Activated naive CD8-positive, alpha-beta T cell (primary cell): ENCODE measurements at regions not wholly inside any gene's neighbourhood (a gene's known extent, or its start where the extent isn't known, plus 50 kb on each side); places are given as distances from the start of the nearest gene placed in this dataset.
"Not testable (repeated sequence)": the region's sequence is repeated elsewhere in the genome, so short reads cannot be mapped to it uniquely, and the experiment has no call there.

Experiments
- H3K27ac Mint-ChIP-seq: one replicate; pipeline ENCODE4 v1.8.0; 2021; ENCODE audit warnings: mixed read lengths
- H3K27me3 Mint-ChIP-seq: one replicate; pipeline ENCODE4 v1.8.0; 2021; ENCODE audit warnings: mixed read lengths
- H3K36me3 Mint-ChIP-seq: one replicate; pipeline ENCODE4 v1.8.0; 2021; ENCODE audit warnings: mixed read lengths
- H3K4me1 Mint-ChIP-seq: one replicate; pipeline ENCODE4 v1.8.0; 2021; ENCODE audit warnings: low read depth, mixed read lengths
- H3K4me3 Mint-ChIP-seq: one replicate; pipeline ENCODE4 v1.8.0; 2021; ENCODE audit warnings: mild to moderate bottlenecking, mixed read lengths
- H3K9me3 Mint-ChIP-seq: one replicate; pipeline ENCODE4 v1.8.0; 2021; ENCODE audit warnings: low read depth, mixed read lengths

DNA sequence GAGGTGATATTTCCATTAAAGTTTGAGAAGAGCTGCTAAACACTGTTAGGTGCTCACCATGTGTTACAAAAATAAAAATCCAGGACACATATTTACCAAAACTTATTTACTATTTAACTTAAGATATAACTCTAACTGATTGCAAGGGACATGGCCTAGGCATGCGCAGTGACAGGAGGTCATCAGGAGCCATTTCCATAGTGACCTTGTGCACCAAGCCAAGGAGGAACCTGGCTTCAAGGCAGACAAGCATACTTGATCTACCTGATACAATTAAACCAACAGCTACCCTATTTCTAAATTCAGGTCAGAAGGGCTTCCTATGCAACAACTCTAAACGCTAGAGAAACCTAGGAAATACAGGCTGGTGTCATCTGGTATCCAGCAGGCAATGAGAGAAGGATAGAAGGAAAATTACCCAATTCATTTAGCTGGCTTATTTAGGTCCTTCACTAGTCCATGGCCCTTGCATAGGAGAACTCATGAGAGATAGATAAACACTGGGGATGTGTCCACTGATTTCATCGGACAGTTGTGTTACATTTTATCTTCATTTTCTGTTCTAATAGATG, 134.4 kb downstream of the FOXB1 start:
- no peak overlapping the region for H3K4me3 Mint-ChIP-seq
- H3K36me3 Mint-ChIP-seq: no peaks in the 10 kb centered on the region
- H3K9me3 Mint-ChIP-seq: no peaks in the 10 kb centered on the region
- H3K27ac Mint-ChIP-seq: no peak overlapping the region
- peaks cover 12% of the 10 kb centered on the region for H3K27me3 Mint-ChIP-seq
- no peaks in the 10 kb centered on the region for H3K4me1 Mint-ChIP-seq

DNA sequence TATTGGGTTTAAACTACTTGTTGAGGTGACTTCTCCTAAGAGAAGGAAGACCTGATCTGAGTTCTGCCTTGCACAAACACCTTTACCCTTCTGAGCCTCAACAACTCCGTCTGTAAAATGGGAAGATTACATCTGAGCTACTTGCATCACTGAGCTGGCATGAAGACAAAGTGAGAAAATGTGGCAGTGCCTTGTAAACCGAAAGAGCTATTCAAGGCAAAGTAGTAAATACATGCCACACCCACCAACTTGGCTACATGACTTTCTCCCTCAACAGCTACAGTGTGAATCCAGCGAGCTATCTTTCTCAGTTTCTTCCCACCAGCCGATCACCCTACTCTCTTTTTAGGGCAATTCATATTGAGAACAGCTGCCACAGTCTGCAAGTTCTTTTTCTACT, 148.3 kb downstream of the FOXB1 start:
- Mint-ChIP-seq H3K9me3 (no peaks in the 10 kb centered on the region), H3K4me1 (no peaks in the 10 kb centered on the region), H3K27ac (no peak overlapping the region), H3K27me3 (peaks cover 13% of the 10 kb centered on the region), H3K4me3 (no peak overlapping the region), H3K36me3 (no peaks in the 10 kb centered on the region)

DNA sequence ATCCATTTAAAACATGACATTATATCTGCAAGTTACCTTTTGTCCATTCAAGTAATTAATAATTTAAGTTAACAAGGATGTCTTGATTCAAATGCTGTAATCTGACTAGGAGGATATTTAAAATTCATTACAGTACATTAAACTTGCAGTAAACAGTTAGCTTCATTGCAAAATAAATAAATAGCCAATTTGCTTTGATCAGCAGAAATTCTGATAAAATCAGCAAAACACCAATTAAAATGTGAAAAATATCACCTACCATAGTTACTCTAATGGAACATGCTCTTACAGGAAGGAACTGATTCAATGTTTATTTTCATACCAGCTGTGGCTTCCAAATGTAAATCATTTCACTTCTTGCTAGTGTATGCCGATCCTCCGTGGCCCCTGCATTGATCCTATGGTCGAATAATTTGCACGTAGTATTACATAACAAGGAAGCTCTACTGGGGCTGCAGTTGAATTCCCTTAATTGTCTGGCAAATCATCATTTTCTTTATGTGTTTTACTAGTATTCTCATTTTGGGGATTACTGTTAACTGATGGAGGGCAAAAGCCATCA, 150.7 kb downstream of the FOXB1 start:
- no peak overlapping the region for H3K27ac Mint-ChIP-seq
- H3K4me1 Mint-ChIP-seq: no peaks in the 10 kb centered on the region
- no peaks in the 10 kb centered on the region for H3K36me3 Mint-ChIP-seq
- H3K4me3 Mint-ChIP-seq: no peak overlapping the region
- H3K9me3 Mint-ChIP-seq: no peaks in the 10 kb centered on the region
- peaks cover 11% of the 10 kb centered on the region for H3K27me3 Mint-ChIP-seq

DNA sequence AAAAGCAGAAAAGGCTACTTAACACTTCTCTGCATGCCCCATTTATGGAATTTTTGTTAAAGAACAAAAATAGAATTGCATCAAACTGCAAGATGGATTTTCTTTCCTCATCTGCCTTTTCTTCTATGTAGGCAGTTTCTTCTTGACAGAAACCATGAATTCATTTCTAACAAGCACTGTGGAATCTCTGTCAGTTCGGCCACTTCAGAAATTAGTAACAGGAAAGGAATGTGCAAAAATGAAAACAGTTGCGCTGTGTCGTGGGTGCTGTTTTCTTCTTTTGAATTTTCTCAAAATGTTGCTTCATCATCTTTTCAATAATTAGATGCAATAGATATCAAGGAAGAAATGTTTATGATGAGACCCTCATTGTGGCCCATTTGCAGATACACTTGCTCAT, 151.6 kb downstream of the FOXB1 start:
- Mint-ChIP-seq H3K4me3 (no peak overlapping the region), H3K4me1 (no peaks in the 10 kb centered on the region), H3K27me3 (peaks cover 8% of the 10 kb centered on the region)

DNA sequence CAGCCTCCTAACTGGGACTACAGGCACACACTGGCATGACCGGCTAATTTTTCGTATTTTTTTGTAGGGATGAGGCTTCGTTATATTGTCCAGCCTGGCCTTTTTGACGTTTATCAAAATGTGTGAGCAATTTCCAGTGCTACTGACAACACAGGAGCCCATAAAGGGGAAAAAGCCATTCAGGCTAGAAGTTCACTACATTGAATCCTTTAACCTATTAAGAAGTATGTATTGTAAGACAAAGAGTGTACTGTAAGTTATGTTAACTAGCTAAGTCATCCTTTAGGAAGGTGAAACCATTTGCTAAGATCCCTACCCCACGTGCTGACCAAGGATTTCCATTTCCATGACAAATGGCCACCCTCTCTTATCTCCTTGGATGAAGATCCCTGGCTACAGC, 156.8 kb downstream of the FOXB1 start:
- Mint-ChIP-seq H3K36me3 (no peaks in the 10 kb centered on the region), H3K9me3 (no peaks in the 10 kb centered on the region), H3K27ac (no peak overlapping the region), H3K4me3 (no peak overlapping the region), H3K4me1 (no peaks in the 10 kb centered on the region), H3K27me3 (peaks cover 6% of the 10 kb centered on the region)

More for the DNA sequence above, 151.6 kb downstream of the FOXB1 start:
- no peaks in the 10 kb centered on the region for H3K9me3 Mint-ChIP-seq
- H3K27ac Mint-ChIP-seq: no peak overlapping the region
- H3K36me3 Mint-ChIP-seq: no peaks in the 10 kb centered on the region

DNA sequence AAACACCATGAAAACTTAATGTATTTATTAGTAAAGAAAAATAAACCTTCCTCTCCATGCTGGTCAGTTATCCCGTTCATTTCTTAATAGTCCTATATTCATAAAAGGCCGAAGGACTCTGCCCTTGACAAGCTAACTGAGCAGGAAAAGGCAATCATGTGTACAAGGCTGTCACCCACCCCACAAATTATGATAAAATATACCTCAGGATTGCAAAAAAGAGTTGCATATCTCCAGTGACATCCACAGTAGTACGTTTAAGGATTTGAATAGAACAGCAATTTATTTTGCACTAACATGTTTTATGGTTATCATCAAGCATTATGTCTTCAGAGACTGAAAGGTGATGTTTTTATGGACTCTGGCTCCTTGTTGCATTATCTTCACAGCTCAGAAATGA, 157.6 kb downstream of the FOXB1 start:
- peaks cover 6% of the 10 kb centered on the region for H3K27me3 Mint-ChIP-seq
- H3K4me3 Mint-ChIP-seq: no peak overlapping the region
- no peak overlapping the region for H3K27ac Mint-ChIP-seq
- H3K4me1 Mint-ChIP-seq: no peaks in the 10 kb centered on the region
- H3K36me3 Mint-ChIP-seq: no peaks in the 10 kb centered on the region
- H3K9me3 Mint-ChIP-seq: no peaks in the 10 kb centered on the region

DNA sequence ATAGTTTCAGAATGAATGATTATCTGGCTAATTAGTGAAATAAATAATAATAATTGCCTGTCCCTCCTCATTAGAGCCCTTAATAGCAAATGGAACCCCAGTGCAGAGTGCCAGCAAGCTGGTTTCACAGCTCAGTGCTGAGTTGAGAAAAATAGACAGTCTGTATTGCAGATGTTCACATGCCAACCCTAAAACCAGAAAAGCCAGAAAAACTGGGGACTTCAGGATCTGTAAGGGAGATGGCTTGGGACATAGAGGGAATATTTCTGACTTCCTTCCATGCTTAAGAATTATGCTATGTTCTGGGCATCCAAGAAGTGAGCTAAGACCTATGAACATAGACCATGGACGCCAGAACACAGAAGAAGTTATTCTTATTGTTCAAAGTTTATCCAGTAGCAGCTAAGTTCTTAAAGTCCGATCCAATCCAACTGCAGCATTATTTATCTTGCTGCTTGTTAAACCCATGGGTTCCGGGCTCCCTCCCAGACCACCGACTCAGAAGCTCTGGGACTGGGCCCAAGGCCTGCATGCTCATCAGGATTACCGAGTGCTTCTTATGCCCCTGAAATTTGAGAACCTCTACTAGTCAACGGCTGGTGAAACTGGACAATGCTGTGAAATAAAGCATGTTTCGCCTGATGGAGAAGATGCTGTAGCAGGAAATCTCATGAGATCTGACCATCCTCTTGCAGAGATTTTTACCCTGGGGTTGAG, 158.3 kb downstream of the FOXB1 start:
- H3K4me1 Mint-ChIP-seq: no peaks in the 10 kb centered on the region
- peaks cover 4% of the 10 kb centered on the region for H3K27me3 Mint-ChIP-seq
- H3K27ac Mint-ChIP-seq: no peak overlapping the region
- H3K4me3 Mint-ChIP-seq: no peak overlapping the region
- no peaks in the 10 kb centered on the region for H3K9me3 Mint-ChIP-seq
- H3K36me3 Mint-ChIP-seq: no peaks in the 10 kb centered on the region

DNA sequence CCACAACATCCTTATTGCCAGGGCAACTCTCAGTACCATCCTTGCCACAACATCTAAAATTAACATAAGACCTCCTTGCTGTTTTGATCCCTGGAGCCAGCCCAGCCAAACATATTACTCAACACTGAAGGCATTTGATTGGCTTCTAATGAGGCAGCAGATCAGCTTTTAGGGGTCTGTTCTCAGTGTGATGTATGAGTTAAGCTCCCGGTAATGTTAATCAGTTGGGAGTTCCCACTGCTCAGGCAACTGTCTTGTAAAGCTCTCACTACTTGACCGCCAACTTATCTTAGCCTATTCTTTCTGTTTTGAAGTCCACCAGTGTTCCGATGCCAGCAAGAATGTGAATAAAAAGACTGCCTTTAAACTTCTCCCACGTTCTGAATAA, 158.9 kb downstream of the FOXB1 start:
- no peaks in the 10 kb centered on the region for H3K4me1 Mint-ChIP-seq
- H3K9me3 Mint-ChIP-seq: no peaks in the 10 kb centered on the region
- no peak overlapping the region for H3K4me3 Mint-ChIP-seq
- no peak overlapping the region for H3K27ac Mint-ChIP-seq
- H3K36me3 Mint-ChIP-seq: no peaks in the 10 kb centered on the region
- H3K27me3 Mint-ChIP-seq: peaks cover 4% of the 10 kb centered on the region

DNA sequence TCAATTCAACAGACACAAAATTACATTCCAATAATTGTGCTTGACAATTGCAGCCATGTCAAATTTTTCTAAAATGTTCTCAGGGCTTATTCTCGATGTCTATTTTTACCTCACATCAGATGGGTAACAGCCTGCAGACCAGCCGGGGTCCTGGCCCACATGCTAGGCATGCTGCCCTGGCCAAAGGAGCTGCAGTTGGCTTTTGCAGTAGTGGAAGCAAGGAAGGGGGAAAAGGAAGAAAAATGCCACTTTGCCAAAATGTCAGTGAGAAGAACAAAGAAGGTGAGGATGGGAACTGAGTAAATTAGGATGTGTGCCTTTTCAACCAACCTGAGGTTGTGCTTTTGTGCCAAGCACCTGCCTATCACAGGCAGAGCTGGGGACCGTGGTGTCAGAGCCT, 161.0 kb downstream of the FOXB1 start:
- H3K27ac Mint-ChIP-seq: no peak overlapping the region
- no peaks in the 10 kb centered on the region for H3K36me3 Mint-ChIP-seq
- H3K9me3 Mint-ChIP-seq: no peaks in the 10 kb centered on the region
- peaks cover 4% of the 10 kb centered on the region for H3K27me3 Mint-ChIP-seq
- no peaks in the 10 kb centered on the region for H3K4me1 Mint-ChIP-seq
- no peak overlapping the region for H3K4me3 Mint-ChIP-seq

DNA sequence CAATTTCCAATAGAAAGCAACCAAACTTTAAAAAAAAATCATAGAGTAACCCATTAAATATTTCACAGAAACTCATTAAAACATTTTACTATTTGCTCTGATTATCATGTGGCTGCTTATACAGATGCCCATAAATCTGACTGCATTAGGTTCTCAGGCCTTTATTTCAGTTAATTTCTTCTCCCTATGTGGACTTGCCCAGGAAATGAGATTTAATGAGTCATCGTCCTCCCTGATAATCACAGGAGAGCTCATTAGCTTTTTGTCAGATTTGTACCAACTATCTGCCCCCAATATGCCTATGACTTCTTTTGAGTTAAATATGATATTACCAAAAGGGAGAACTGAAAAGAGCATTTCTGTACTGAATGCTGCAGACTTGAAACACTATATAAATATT, 168.0 kb downstream of the FOXB1 start:
- Mint-ChIP-seq H3K27ac (no peak overlapping the region), H3K36me3 (no peaks in the 10 kb centered on the region), H3K4me1 (no peaks in the 10 kb centered on the region), H3K9me3 (no peaks in the 10 kb centered on the region), H3K27me3 (peaks cover 6% of the 10 kb centered on the region), H3K4me3 (no peak overlapping the region)

DNA sequence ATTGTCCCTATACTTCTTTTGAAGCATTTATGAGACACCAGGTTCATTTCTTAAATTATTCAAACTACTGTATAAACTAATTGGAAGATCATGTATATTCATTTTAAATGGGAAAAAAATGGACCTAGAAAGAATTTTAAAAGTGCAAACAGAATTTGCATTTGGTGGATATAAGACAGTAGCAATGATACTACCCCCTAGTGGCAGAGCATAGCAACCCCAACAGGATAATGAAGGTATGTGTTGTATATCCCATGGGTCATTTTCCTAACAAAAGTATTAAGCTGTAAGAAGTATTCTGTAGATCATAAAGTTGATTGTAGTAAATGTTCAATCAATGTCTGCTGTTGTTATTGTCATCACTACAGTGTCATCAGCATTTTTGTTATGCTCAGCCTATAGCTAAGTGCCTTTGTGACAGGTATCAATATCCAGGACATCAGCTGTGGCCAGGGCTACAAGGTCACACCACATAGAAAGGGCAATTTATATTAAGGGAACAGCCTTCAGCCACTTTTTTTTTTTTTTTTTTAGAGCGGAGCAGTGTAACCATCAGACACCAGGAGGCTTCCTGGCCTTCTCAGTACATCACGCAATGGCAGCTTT, 175.8 kb downstream of the FOXB1 start:
- Mint-ChIP-seq H3K36me3 (no peaks in the 10 kb centered on the region), H3K4me1 (no peaks in the 10 kb centered on the region), H3K9me3 (no peaks in the 10 kb centered on the region), H3K27me3 (peaks cover 9% of the 10 kb centered on the region), H3K4me3 (no peak overlapping the region), H3K27ac (no peak overlapping the region)

DNA sequence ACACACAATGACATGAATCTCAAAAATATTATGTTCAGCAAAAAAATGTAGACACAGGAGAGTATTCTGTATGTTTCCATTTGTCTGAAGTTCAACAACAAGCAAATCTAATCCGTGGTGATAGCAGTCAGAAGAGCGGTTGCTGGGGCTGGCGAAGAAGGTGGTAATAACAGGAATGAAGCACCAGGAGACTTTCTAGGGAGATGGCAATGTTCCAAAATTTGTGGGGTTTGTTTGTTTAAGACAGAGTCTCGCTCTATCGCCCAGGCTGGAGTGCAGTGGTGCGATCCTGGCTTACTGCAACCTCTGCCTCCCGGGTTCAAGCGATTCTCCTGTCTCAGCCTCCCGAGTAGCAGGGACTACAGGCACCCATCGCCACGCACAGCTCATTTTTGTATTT, 177.8 kb downstream of the FOXB1 start:
- not testable (repeated sequence) for H3K4me1 Mint-ChIP-seq, H3K9me3 Mint-ChIP-seq, H3K27me3 Mint-ChIP-seq, H3K27ac Mint-ChIP-seq, H3K36me3 Mint-ChIP-seq, H3K4me3 Mint-ChIP-seq

DNA sequence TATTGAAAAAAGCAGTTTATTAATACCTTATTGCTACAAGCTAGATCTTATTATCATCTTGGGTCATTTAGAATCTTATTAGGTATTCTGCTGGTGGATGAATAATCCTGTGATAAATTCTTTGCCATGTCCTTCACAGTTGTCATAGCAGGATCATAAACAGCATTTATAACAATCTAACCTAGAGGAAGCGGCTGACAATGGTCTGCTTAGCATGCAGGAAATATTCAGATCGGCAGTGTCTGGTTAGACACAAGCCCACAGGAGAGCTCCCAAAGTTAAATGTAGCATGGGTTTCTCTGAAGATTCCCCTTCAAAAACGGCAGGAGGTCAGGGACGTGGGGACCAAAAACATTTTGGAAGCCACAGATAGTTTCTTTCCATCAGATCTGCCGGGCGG, 179.3 kb downstream of the FOXB1 start:
- no peaks in the 10 kb centered on the region for H3K4me1 Mint-ChIP-seq
- H3K27me3 Mint-ChIP-seq: peaks cover 7% of the 10 kb centered on the region
- H3K27ac Mint-ChIP-seq: no peak overlapping the region
- H3K4me3 Mint-ChIP-seq: no peak overlapping the region
- no peaks in the 10 kb centered on the region for H3K9me3 Mint-ChIP-seq
- H3K36me3 Mint-ChIP-seq: no peaks in the 10 kb centered on the region

DNA sequence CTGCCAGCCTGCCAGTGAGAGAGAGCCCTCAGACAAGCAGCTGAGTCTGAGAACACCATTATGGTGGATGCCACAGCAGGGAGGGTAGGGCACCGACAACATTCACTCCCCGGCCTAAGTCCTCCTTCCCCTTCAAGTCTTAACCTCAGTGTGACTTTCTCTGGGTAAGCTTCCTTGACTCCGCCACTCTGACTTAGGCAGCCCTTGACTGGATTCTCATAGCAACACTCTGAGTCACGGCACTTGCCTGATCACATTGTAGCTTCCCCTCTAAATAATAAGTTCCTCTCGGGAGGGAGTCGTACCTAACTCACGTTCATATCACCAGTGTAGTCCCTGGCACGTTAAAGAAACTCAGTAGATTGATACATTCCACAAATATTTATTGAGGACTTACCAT, 180.5 kb downstream of the FOXB1 start:
- H3K4me3 Mint-ChIP-seq: no peak overlapping the region
- H3K27ac Mint-ChIP-seq: no peak overlapping the region
- H3K9me3 Mint-ChIP-seq: no peaks in the 10 kb centered on the region
- H3K4me1 Mint-ChIP-seq: no peaks in the 10 kb centered on the region
- H3K27me3 Mint-ChIP-seq: peaks cover 7% of the 10 kb centered on the region
- no peaks in the 10 kb centered on the region for H3K36me3 Mint-ChIP-seq

DNA sequence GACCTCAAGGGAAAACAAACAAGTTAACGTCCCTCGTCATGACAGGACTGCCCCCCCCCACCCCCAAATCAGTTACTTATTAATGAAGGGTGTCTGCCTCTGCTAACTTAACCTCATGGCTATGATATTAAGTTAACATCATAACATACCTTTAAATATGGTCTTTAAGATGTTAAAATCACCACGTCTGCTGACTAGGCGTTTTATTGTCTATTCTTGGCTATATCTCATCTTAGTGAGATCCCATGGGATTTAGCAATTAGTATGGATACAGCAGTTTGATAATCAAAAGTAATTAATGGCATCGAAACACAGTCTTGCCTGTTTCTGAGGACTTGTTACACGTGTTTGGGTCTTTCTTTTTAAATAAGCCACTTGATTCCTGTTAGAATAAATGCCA, 186.9 kb downstream of the FOXB1 start:
- Mint-ChIP-seq H3K36me3 (no peaks in the 10 kb centered on the region), H3K4me3 (no peak overlapping the region), H3K27me3 (peaks cover 10% of the 10 kb centered on the region), H3K4me1 (no peaks in the 10 kb centered on the region), H3K27ac (no peak overlapping the region), H3K9me3 (no peaks in the 10 kb centered on the region)
